ENCODE measurements at regions not wholly inside any gene's neighbourhood (a gene's known extent, or its start where the extent isn't known, plus 50 kb on each side); places are given as distances from the start of the nearest gene placed in this dataset.

DNA sequence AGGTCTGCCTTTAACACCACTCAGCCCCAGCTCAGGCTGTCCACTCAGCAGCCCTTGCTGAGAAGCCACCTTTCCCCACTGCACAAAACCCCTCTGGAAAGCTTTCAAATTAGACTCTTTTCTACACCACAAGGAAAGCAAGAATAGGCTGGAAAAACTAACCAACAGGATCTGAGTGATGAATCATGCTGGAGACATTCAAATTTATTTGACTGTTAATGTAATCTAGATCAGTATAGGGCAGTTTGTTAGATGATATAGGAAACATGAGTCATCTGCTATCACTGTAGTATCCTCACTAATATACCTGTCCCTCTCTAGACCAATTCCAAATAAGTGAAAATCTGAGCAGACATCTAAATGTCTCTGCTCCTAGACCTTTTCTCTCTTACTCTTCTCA, 127.8 kb upstream of the PAM start (continued):
- no peak for TF ChIP-seq RXRA (IDR thresholded peaks at IDR 0.05; ENCODE audit: insufficient read depth, low read depth, low read length)
- TF ChIP-seq CBX8 (IDR thresholded peaks at IDR 0.05; ENCODE audit: borderline replicate concordance, low read depth, low read length): no peak
